HG03571 (cell line): ENCODE measurements at regions not wholly inside any gene's neighbourhood (a gene's known extent, or its start where the extent isn't known, plus 50 kb on each side); places are given as distances from the start of the nearest gene placed in this dataset.
"Not testable (repeated sequence)": the region's sequence is repeated elsewhere in the genome, so short reads cannot be mapped to it uniquely, and the experiment has no call there.

ENCODE experiments used
- ATAC-seq: cut with Tn5 transposase; IDR thresholded peaks from one replicate; pipeline ENCODE4 v1.9.1; 2021; ENCODE audit not compliant: unreplicated experiment

- ATAC-seq, result no peak
Observed at GRCh38 chr10:109306698-109307097, 616.6 kb downstream of the XPNPEP1 start.

GRCh38 chr10:109287858-109288257 lies 635.5 kb downstream of the XPNPEP1 start:
- no peak for ATAC-seq

GRCh38 chr10:109282510-109282909 lies 640.8 kb downstream of the XPNPEP1 start:
- no peak for ATAC-seq

DNA sequence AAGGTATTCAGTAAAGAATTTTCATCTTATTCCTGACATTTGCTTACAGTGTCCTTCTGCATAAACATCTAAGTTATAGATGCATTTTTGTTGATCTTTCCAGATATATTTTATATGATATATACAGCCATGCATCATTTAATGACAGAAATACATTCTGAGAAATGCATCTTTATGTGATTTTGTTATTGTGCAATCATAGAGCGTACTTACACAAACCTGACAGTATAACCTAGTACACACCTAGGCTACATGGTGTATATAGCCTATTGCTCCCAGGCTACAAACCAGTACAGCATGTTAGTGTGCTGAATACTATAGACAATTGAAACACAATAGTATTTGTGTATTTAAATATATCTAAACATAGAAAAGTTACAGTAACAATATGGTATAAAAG lies 642.0 kb downstream of the XPNPEP1 start:
- ATAC-seq, result no peak

- ATAC-seq, result no peak
Observed at GRCh38 chr10:109280837-109281236, 642.5 kb downstream of the XPNPEP1 start.

DNA sequence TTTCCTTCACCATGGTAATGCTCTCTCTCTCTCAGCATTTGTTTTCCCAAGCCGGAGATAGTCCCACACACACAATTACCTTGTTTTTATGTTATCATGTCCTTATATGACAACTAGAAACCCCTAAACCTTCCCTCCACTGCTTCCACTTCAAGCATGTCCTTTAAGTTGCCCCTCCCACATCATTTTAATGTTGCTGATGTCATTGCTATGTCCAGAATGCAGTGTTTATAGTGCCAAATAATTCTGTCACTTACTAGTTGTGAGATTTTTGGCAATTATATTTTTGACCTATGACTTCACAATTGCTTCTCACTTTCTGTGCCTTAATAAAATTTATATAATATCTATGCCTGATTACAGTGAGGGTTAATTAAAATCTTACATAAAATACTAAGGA lies 645.9 kb downstream of the XPNPEP1 start:
- no peak for ATAC-seq

DNA sequence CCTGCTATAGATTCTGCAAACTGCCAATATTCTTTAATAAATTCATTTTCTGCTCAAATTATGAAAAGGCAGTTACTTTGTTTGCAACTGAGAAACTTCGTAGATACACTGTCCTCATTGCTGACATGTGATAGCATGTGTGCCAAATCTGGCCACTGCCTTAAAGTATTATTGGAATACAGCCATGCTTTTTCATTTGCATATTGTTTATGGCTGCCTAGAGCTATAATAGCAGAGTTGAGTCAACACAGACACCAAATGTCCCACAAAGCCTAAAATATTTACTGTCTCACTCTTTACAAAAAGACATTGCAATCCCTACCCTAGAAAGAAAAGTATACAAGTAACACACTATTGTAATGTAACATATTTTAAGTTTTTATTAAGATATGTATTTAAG lies 647.4 kb downstream of the XPNPEP1 start:
- no peak for ATAC-seq

GRCh38 chr10:109274681-109275080 lies 648.6 kb downstream of the XPNPEP1 start:
- no peak for ATAC-seq

DNA sequence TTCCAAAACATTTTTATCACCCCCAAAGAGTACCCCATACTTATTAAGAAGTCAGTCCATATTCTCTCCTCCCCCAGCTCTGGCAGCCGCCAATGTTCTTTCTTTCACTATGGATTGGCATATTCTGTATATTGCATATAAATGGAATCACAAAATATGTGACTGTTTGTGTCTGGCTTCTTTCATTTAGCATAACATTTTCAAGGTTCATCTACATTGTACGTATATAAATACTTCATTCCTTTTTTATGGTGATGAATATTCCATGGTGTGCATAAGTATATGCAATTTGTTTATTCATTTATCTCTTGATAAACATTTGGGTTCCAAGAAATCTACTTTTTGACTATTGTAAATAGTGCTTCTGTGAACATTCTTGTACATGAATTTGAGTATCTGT lies 653.1 kb downstream of the XPNPEP1 start:
- no peak for ATAC-seq

DNA sequence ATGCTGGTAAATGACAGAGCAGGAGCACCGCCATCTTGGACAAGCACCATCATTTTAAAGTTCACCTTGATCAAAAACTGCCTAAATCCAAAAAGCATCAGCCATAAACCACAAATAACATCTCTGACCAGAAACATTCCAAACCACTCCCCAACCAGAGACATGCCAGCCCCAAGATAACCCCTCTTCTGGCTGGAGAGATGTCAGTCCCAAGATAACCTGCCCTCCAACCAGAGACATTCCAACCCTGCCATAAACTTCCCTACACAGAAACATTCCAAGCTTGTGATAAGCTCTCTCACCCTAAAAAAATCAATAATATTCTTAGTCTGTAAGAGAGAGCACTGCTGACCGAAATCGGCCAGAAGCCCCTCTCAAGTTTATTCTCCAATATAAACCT lies 659.3 kb downstream of the XPNPEP1 start:
- no peak for ATAC-seq

- ATAC-seq, result no peak
Observed at GRCh38 chr10:109261231-109261630, 662.1 kb downstream of the XPNPEP1 start.

GRCh38 chr10:109259293-109259692 lies 664.0 kb downstream of the XPNPEP1 start:
- no peak for ATAC-seq

DNA sequence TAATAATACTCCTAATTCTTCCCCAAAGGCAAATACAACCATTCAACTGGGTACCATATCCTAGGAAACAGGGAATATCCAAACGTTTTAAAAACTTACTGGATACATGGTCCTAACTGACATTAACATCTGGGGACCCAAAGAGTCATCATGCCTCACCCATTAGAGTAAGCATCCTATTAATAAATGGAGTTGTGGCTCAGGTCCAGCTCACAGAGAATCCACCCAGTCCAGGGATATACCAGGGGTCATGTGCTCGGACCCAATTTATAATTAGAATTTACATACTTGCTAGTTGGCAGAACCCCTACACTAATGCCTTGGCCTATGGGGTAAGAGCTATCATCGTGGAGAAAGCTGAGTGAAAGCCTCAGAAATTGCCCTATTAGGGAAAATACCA lies 670.0 kb downstream of the XPNPEP1 start:
- ATAC-seq, result no peak

DNA sequence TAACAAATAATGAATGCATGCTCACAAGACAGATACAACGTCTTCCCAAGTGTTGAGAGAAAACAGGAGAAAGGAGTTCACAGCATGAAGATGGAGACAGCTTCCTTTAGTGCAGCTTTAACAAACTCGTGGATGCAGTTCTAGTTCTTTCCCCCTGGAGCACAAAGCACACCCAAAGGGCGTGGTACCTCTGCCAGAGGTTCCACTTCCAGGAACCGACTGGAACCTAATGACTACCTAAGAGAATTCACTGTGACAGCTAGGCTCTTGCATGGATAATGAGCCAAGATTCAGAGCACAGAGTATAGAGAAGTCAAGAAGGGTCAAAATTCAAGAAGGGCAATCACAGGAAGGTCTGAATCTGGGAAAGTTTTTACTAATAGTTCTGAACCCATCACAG lies 673.2 kb downstream of the XPNPEP1 start:
- no peak for ATAC-seq

DNA sequence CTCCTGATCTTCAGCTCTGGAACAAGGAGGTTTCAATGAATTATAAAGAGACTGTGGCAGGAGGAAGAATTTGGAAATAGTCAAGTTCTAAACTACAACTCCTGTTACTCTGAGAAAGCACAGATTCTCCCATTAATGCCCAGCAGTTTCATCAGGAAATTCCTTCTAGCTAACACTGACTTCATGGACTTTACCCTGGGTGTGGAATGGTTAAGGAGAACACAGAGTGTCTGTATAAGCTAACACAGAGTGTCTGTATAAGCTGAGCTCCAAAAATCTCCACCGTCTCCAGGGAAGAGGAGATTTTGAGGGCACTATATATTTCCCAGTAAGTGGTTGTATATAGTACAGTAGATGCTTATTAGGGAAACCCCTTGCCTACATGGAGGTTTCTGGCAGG lies 675.5 kb downstream of the XPNPEP1 start:
- no peak for ATAC-seq

GRCh38 chr10:109245821-109246220 lies 677.5 kb downstream of the XPNPEP1 start:
- ATAC-seq, result no peak

DNA sequence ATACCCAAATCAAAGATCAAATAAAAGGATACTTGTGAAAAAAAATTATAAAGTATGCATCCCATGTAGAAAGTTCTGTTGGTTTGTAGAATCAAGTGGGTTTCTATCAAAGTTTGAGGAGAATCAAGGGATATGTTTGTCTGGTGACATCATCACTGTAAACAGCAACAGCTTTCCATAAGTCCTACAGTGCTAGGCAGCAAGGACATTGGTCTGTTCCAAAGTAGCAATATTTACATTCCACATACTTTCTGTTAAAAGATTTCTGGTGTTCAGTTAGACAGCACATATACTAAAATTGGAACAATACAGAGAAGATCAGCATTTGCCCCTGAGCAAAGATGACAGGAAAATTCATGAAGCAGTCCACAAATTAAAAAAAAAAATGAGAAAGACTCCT lies 683.9 kb downstream of the XPNPEP1 start:
- no peak for ATAC-seq

DNA sequence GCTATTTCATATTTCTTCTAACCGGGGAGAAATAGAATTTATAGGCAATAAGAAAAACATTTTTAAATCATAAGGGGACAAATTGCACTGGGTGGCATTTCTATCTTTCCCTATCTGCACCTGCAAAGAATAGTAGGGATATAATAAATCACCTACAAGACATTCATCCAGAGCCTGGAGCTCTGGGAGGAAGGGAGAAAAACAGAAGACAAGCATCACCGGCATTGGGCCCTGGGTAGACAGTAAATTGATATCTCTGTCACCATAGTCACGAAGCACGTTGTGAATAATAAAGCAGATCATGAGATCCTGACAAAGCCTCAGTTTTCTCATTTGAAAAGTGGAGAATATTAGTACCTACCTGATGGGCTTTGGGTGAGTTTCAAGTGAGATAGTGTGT lies 685.6 kb downstream of the XPNPEP1 start:
- no peak for ATAC-seq

- no peak for ATAC-seq
Observed at GRCh38 chr10:109237050-109237449, 686.3 kb downstream of the XPNPEP1 start.

GRCh38 chr10:109223533-109223932 lies 699.8 kb downstream of the XPNPEP1 start:
- not testable (repeated sequence) for ATAC-seq

DNA sequence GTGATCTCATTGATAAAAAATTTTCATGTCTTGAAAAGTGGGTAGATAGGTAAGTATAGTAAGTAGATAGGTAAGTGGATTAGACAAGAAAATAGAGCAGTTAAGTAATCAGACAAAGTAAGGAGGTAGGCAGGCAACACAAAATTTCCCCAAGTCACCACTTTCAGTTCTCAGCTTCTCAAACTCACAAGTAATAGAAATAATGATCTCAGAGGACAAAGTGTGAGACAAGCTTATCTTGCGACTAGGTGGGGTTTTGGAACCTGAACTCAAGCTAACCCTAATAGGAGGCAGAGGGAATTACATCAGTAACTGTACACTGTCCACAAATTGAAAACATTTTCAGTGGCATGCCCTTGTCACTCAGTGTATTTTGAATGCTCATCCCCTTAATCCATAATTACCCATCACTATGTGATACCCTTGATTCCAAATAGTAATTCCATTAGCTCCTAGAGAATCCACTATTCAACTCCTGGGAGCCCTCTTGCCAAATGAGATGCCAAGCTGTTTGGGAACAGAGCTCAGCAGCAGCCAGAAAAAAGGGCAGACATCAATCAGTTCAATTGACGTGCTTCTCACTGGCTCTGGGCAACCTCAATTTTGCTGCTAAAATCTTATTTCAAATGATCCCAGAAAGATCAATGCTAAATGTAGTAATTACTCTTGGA lies 703.2 kb downstream of the XPNPEP1 start:
- no peak for ATAC-seq

- ATAC-seq, result no peak
Observed at GRCh38 chr10:109218207-109218606, 705.1 kb downstream of the XPNPEP1 start.

- no peak for ATAC-seq
Observed at GRCh38 chr10:109215291-109216075, 707.8 kb downstream of the XPNPEP1 start.
